H1 (cell line): ENCODE measurements at regions not wholly inside any gene's neighbourhood (a gene's known extent, or its start where the extent isn't known, plus 50 kb on each side); places are given as distances from the start of the nearest gene placed in this dataset.

ENCODE experiments used
- FOSL1 ChIP-seq: IDR thresholded peaks from 2 replicates; pipeline ENCODE4 v1.6.1; 2011; ENCODE audit warnings: mild to moderate bottlenecking, low read depth, low read length, moderate library complexity; ENCODE audit not compliant: insufficient read depth
- RFX5 ChIP-seq: IDR thresholded peaks from 2 replicates; pipeline ENCODE4 v1.6.1; 2011; ENCODE audit warnings: low read depth, low read length, improper control_type of control experiment, borderline replicate concordance
- TF ChIP-seq, protein P1 (sequence below): fragments of 300-600 bp; sonication (generic); IDR thresholded peaks from 2 replicates; pipeline ENCODE4 v1.7.1; 2012; ENCODE audit warnings: low read length, moderate library complexity, mild to moderate bottlenecking, inconsistent platforms; ENCODE audit not compliant: insufficient replicate concordance

- TF ChIP-seq, protein P1, sequence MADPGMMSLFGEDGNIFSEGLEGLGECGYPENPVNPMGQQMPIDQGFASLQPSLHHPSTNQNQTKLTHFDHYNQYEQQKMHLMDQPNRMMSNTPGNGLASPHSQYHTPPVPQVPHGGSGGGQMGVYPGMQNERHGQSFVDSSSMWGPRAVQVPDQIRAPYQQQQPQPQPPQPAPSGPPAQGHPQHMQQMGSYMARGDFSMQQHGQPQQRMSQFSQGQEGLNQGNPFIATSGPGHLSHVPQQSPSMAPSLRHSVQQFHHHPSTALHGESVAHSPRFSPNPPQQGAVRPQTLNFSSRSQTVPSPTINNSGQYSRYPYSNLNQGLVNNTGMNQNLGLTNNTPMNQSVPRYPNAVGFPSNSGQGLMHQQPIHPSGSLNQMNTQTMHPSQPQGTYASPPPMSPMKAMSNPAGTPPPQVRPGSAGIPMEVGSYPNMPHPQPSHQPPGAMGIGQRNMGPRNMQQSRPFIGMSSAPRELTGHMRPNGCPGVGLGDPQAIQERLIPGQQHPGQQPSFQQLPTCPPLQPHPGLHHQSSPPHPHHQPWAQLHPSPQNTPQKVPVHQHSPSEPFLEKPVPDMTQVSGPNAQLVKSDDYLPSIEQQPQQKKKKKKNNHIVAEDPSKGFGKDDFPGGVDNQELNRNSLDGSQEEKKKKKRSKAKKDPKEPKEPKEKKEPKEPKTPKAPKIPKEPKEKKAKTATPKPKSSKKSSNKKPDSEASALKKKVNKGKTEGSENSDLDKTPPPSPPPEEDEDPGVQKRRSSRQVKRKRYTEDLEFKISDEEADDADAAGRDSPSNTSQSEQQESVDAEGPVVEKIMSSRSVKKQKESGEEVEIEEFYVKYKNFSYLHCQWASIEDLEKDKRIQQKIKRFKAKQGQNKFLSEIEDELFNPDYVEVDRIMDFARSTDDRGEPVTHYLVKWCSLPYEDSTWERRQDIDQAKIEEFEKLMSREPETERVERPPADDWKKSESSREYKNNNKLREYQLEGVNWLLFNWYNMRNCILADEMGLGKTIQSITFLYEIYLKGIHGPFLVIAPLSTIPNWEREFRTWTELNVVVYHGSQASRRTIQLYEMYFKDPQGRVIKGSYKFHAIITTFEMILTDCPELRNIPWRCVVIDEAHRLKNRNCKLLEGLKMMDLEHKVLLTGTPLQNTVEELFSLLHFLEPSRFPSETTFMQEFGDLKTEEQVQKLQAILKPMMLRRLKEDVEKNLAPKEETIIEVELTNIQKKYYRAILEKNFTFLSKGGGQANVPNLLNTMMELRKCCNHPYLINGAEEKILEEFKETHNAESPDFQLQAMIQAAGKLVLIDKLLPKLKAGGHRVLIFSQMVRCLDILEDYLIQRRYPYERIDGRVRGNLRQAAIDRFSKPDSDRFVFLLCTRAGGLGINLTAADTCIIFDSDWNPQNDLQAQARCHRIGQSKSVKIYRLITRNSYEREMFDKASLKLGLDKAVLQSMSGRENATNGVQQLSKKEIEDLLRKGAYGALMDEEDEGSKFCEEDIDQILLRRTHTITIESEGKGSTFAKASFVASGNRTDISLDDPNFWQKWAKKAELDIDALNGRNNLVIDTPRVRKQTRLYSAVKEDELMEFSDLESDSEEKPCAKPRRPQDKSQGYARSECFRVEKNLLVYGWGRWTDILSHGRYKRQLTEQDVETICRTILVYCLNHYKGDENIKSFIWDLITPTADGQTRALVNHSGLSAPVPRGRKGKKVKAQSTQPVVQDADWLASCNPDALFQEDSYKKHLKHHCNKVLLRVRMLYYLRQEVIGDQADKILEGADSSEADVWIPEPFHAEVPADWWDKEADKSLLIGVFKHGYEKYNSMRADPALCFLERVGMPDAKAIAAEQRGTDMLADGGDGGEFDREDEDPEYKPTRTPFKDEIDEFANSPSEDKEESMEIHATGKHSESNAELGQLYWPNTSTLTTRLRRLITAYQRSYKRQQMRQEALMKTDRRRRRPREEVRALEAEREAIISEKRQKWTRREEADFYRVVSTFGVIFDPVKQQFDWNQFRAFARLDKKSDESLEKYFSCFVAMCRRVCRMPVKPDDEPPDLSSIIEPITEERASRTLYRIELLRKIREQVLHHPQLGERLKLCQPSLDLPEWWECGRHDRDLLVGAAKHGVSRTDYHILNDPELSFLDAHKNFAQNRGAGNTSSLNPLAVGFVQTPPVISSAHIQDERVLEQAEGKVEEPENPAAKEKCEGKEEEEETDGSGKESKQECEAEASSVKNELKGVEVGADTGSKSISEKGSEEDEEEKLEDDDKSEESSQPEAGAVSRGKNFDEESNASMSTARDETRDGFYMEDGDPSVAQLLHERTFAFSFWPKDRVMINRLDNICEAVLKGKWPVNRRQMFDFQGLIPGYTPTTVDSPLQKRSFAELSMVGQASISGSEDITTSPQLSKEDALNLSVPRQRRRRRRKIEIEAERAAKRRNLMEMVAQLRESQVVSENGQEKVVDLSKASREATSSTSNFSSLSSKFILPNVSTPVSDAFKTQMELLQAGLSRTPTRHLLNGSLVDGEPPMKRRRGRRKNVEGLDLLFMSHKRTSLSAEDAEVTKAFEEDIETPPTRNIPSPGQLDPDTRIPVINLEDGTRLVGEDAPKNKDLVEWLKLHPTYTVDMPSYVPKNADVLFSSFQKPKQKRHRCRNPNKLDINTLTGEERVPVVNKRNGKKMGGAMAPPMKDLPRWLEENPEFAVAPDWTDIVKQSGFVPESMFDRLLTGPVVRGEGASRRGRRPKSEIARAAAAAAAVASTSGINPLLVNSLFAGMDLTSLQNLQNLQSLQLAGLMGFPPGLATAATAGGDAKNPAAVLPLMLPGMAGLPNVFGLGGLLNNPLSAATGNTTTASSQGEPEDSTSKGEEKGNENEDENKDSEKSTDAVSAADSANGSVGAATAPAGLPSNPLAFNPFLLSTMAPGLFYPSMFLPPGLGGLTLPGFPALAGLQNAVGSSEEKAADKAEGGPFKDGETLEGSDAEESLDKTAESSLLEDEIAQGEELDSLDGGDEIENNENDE, result no peak
- TF ChIP-seq RFX5, result no peak
- TF ChIP-seq FOSL1, result no peak
Measured at GRCh38 chr9:82080265-82080664, 91.7 kb downstream of the SPATA31D1 start (continued).
